GM23338 (cell line): ENCODE measurements at regions not wholly inside any gene's neighbourhood (a gene's known extent, or its start where the extent isn't known, plus 50 kb on each side); places are given as distances from the start of the nearest gene placed in this dataset.

Experiments
- ATAC-seq: fragments of 200-7000 bp; cut with Tn5 transposase; 3 replicates; pipeline ENCODE4 v1.9.1; 2020
- DNase-seq: peaks from one replicate; pipeline ENCODE4 v3.0.0-alpha.2; 2015; ENCODE audit warnings: low spot score
- H2AFZ ChIP-seq: fragments of 200-600 bp; sonication (generic); 2 replicates; pipeline ENCODE4 v1.8.0; 2016; ENCODE audit warnings: antibody characterized with exemption, mild to moderate bottlenecking, moderate library complexity
- H3F3A ChIP-seq: fragments of 200-600 bp; sonication (generic); replicated peaks from 2 replicates; pipeline ENCODE4 v1.8.0; 2017; ENCODE audit warnings: antibody characterized with exemption, mixed run types, low read depth
- H3K27ac ChIP-seq: fragments of 200-600 bp; sonication (generic); 2 replicates; pipeline ENCODE4 v1.6.1; 2016; ENCODE audit warnings: low read depth
- H3K27me3 ChIP-seq: fragments of 200-600 bp; sonication (generic); 2 replicates; pipeline ENCODE4 v1.8.0; 2016; ENCODE audit warnings: mild to moderate bottlenecking, mixed run types, moderate library complexity; ENCODE audit not compliant: insufficient read depth
- H3K36me3 ChIP-seq: fragments of 200-600 bp; sonication (generic); 2 replicates; pipeline ENCODE4 v1.8.0; 2016; ENCODE audit warnings: mild to moderate bottlenecking; ENCODE audit not compliant: insufficient read depth
- H3K4me1 ChIP-seq: fragments of 200-600 bp; sonication (generic); 2 replicates; pipeline ENCODE4 v1.8.0; 2016; ENCODE audit warnings: mild to moderate bottlenecking, moderate library complexity; ENCODE audit not compliant: insufficient read depth
- H3K4me2 ChIP-seq: fragments of 200-600 bp; sonication (generic); 2 replicates; pipeline ENCODE4 v1.7.1; 2017; ENCODE audit warnings: mixed run types
- H3K4me3 ChIP-seq: fragments of 200-600 bp; sonication (generic); 2 replicates; pipeline ENCODE4 v1.6.1; 2016; ENCODE audit warnings: mixed run types
- H3K79me2 ChIP-seq: fragments of 200-600 bp; sonication (generic); replicated peaks from 2 replicates; pipeline ENCODE4 v1.8.0; 2017; ENCODE audit warnings: mild to moderate bottlenecking; ENCODE audit not compliant: insufficient read depth
- H3K9me2 ChIP-seq: fragments of 200-600 bp; sonication (generic); 2 replicates; pipeline ENCODE4 v1.8.0; 2017; ENCODE audit not compliant: insufficient read depth
- H4K20me1 ChIP-seq: fragments of 200-600 bp; sonication (generic); replicated peaks from 2 replicates; pipeline ENCODE4 v1.8.0; 2017; ENCODE audit warnings: mild to moderate bottlenecking; ENCODE audit not compliant: insufficient read depth
- H3K27ac Mint-ChIP-seq: 2 replicates; pipeline ENCODE4 v1.8.0; 2020; ENCODE audit warnings: inconsistent platforms, mild to moderate bottlenecking, moderate library complexity, mixed read lengths
- H3K27me3 Mint-ChIP-seq: 3 replicates; pipeline ENCODE4 v1.8.0; 2022; ENCODE audit warnings: low read depth, mild to moderate bottlenecking, moderate library complexity, mixed read lengths, inconsistent platforms; ENCODE audit not compliant: insufficient read depth, poor library complexity
- H3K36me3 Mint-ChIP-seq: 3 replicates; pipeline ENCODE4 v1.8.0; 2021; ENCODE audit warnings: low read depth, mild to moderate bottlenecking, inconsistent platforms, moderate library complexity, mixed read lengths
- H3K4me1 Mint-ChIP-seq: 3 replicates; pipeline ENCODE4 v1.8.0; 2020; ENCODE audit warnings: mild to moderate bottlenecking, inconsistent platforms, mixed read lengths
- H3K4me3 Mint-ChIP-seq: 3 replicates; pipeline ENCODE4 v1.8.0; 2021; ENCODE audit warnings: moderate library complexity, mild to moderate bottlenecking, inconsistent platforms, mixed read lengths
- H3K9me3 Mint-ChIP-seq: 3 replicates; pipeline ENCODE4 v1.8.0; 2020; ENCODE audit warnings: moderate library complexity, mild to moderate bottlenecking, inconsistent platforms, mixed read lengths
- CREB1 ChIP-seq: fragments of 250-450 bp; sonication (Bioruptor Pico); IDR thresholded peaks from 2 replicates; pipeline ENCODE4 v1.5.0; 2020; ENCODE audit warnings: low read depth, mild to moderate bottlenecking, moderate library complexity
- ETS1 ChIP-seq: IDR thresholded peaks from 2 replicates; pipeline ENCODE4 v1.6.1; 2016; ENCODE audit warnings: antibody characterized with exemption
- EZH2 ChIP-seq: fragments of 200-600 bp; sonication (generic); IDR thresholded peaks from one replicate; pipeline ENCODE4 v1.8.0; 2017; ENCODE audit warnings: antibody characterized with exemption, mild to moderate bottlenecking, low read depth; ENCODE audit not compliant: unreplicated experiment
- EZH2phosphoT487 ChIP-seq: fragments of 200-600 bp; sonication (generic); IDR thresholded peaks from one replicate; pipeline ENCODE4 v1.8.1; 2018; ENCODE audit warnings: antibody characterized with exemption; ENCODE audit not compliant: unreplicated experiment
- JUNB ChIP-seq: IDR thresholded peaks from one replicate; pipeline ENCODE4 v1.6.1; 2016; ENCODE audit warnings: antibody characterized with exemption; ENCODE audit not compliant: unreplicated experiment
- POLR2AphosphoS5 ChIP-seq: IDR thresholded peaks from 2 replicates; pipeline ENCODE4 v1.6.1; 2016; ENCODE audit warnings: antibody characterized with exemption, low read depth
- REST ChIP-seq: IDR thresholded peaks from one replicate; pipeline ENCODE4 v1.6.1; 2018; ENCODE audit warnings: antibody characterized with exemption; ENCODE audit not compliant: unreplicated experiment
- ZNF114 ChIP-seq: fragments of 250-450 bp; sonication (Bioruptor Pico); IDR thresholded peaks from 2 replicates; pipeline ENCODE4 v1.5.0; 2020; ENCODE audit warnings: mild to moderate bottlenecking, moderate library complexity
- ZNF462 ChIP-seq: fragments of 250-450 bp; sonication (Bioruptor Pico); IDR thresholded peaks from 2 replicates; pipeline ENCODE4 v1.5.0; 2020; ENCODE audit warnings: mild to moderate bottlenecking, moderate library complexity

- Histone ChIP-seq H3K36me3 (no peaks in the 10 kb centered on the region), H3K4me2 (no peak overlapping the region), H3K9me2 (0 out of 2 replicates have a peak, but pooled peaks cover 3% of the 10 kb centered on the region), H3F3A (no peaks in the 10 kb centered on the region), H3K79me2 (no peaks in the 10 kb centered on the region), H2AFZ (no peak overlapping the region), H3K4me3 (no peak overlapping the region), H3K27ac (no peak overlapping the region), H3K4me1 (no peaks in the 10 kb centered on the region), H4K20me1 (no peaks in the 10 kb centered on the region; the same call in 1 of the 2 replicates), H3K27me3 (no peaks in the 10 kb centered on the region)
- ATAC-seq = no peak
- H3K4me3 Mint-ChIP-seq = no peak overlapping the region
- TF ChIP-seq EZH2phosphoT487 (no peak), CREB1 (CRISPR knock-in tag) (no peak), POLR2AphosphoS5 (no peak), REST (no peak), EZH2 (no peak), ZNF114 (CRISPR knock-in tag) (no peak), ETS1 (no peak), ZNF462 (CRISPR knock-in tag) (no peak), JUNB (no peak)
- H3K27ac Mint-ChIP-seq = no peak overlapping the region
- no peaks in the 10 kb centered on the region for H3K27me3 Mint-ChIP-seq
- DNase-seq = no peak
- peaks cover 11% of the 10 kb centered on the region; the same call in 2 of the 3 replicates for H3K9me3 Mint-ChIP-seq
- H3K36me3 Mint-ChIP-seq = peaks cover 3% of the 10 kb centered on the region; the same call in 2 of the 3 replicates
- no peaks in the 10 kb centered on the region for H3K4me1 Mint-ChIP-seq
Measured at GRCh38 chr11:34809191-34810106, 106.7 kb downstream of the APIP start.
